ENCODE measurements at regions not wholly inside any gene's neighbourhood (a gene's known extent, or its start where the extent isn't known, plus 50 kb on each side); places are given as distances from the start of the nearest gene placed in this dataset.

DNA sequence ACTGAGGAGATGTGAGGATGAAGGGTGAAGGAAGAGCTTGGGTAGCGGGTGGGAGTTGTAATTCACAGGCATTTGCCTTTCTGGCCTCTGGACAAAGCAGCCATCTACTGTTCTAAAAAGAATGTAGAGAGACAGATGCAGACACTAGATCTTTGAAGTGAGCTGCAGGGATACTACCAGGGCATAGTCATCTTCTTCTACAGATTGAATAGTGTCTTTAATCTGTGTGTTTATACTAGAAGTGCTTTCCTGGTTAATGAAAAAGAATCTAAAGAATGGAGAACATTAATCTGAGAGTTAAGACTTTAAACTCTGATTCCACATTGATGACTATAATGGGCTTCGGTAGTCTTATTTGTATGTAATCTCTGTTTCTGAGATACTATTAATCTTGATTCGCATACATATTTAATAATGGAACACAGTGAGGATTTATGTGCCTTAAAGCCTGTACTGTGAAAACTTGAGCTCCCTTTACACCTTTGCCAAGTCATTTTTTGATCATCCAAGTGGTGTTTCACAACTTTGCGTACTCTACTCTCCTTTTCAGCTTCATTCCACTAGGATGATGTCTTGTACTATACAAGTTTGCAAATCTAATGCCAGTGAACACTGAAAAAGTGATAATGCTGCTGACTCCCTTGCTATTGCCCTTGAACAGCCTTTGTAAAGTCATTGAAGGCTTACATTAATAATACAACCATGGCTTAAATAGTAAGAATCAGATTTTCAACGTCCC, 2199.4 kb upstream of the PCDH20 start:
- DNase-seq (ENCODE audit: extremely low spot score) = no peak
- CTCF ChIA-PET = interaction anchor here (2.0 kb wide), 1 partner anchor 11 kb away, joined by 9 read pairs; no protein-coding TSS in a partner anchor
- POLR2A ChIA-PET = no interaction called here

DNA sequence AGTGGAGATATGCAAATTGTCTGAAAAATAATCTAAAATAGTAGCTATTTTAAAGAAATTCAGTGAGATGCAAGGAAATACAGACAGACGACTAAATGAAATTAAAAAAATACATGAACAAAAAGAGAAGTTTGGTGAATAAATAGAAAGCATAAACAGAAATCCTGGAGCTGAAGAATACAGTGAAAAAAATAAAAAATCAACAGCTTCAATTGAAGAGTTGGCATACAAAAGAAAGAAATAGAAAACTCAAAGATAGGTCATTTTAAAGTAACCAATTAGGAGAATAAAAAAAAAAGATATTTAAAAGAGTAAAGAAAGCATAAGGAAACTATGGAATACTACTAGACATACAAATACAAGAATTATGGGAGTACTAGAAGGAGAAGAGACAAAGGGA, 2191.5 kb upstream of the PCDH20 start:
- ChIA-PET CTCF (no interaction called here), POLR2A (no interaction called here)
- DNase-seq (ENCODE audit: extremely low spot score) = no peak
- TF ChIP-seq, protein P1, sequence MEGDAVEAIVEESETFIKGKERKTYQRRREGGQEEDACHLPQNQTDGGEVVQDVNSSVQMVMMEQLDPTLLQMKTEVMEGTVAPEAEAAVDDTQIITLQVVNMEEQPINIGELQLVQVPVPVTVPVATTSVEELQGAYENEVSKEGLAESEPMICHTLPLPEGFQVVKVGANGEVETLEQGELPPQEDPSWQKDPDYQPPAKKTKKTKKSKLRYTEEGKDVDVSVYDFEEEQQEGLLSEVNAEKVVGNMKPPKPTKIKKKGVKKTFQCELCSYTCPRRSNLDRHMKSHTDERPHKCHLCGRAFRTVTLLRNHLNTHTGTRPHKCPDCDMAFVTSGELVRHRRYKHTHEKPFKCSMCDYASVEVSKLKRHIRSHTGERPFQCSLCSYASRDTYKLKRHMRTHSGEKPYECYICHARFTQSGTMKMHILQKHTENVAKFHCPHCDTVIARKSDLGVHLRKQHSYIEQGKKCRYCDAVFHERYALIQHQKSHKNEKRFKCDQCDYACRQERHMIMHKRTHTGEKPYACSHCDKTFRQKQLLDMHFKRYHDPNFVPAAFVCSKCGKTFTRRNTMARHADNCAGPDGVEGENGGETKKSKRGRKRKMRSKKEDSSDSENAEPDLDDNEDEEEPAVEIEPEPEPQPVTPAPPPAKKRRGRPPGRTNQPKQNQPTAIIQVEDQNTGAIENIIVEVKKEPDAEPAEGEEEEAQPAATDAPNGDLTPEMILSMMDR (IDR thresholded peaks at IDR 0.05; ENCODE audit: control extremely low read depth, extremely low read depth, low read depth, missing control alignments) = no peak

More for the DNA sequence above, 2199.4 kb upstream of the PCDH20 start:
- TF ChIP-seq, protein P1 (IDR thresholded peaks at IDR 0.05; ENCODE audit: control extremely low read depth, extremely low read depth, low read depth, missing control alignments) = no peak

DNA sequence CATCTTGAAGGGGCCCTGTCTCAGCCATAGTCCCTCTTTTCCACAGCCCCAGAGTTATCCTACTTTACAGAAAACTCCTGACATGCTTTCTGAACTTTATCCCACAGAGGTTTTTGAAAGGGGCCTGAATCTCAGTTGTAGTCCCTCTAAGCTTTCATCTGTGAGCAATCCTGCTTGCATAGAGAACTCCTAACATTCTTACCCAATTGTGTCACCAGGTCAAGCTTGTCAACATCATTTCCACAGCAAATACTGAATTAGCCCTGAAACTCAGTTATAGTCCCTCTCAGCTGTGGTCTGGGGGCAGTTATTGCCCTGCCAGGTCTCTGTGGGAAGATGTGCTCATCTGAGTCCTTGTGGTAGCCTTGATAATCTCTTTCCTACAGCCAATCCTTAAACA, 2190.3 kb upstream of the PCDH20 start:
- ChIA-PET POLR2A (no interaction called here), CTCF (interaction anchor here (1.0 kb wide), 1 partner anchor 10 kb away, joined by 3 read pairs; no protein-coding TSS in a partner anchor)
- TF ChIP-seq, protein P1 (IDR thresholded peaks at IDR 0.05; ENCODE audit: control extremely low read depth, extremely low read depth, low read depth, missing control alignments) = no peak
- DNase-seq (ENCODE audit: extremely low spot score) = no peak

DNA sequence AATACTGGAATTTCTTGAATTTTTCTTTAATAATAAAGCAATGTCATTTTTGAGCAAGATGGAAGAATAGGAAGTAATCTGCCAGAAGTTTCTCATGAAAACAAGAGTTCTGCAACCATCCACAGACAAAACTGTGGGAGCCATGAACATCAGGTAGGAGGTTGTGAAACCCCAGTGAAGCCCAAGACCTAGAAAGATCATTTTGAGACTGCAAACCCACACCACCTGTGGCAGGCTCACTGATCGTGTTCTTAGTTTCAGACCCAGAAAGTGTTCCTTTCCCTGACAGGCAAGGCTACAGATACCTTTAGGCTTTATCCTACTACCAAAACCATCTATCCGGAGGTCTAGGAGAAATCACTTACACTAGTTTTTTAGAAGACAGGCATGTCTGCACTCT, 2189.8 kb upstream of the PCDH20 start:
- ChIA-PET CTCF (interaction anchor here (1.0 kb wide), 1 partner anchor 10 kb away, joined by 3 read pairs; no protein-coding TSS in a partner anchor), POLR2A (no interaction called here)
- TF ChIP-seq, protein P1 (IDR thresholded peaks at IDR 0.05; ENCODE audit: control extremely low read depth, extremely low read depth, low read depth, missing control alignments) = no peak
- no peak for DNase-seq (ENCODE audit: extremely low spot score)

DNA sequence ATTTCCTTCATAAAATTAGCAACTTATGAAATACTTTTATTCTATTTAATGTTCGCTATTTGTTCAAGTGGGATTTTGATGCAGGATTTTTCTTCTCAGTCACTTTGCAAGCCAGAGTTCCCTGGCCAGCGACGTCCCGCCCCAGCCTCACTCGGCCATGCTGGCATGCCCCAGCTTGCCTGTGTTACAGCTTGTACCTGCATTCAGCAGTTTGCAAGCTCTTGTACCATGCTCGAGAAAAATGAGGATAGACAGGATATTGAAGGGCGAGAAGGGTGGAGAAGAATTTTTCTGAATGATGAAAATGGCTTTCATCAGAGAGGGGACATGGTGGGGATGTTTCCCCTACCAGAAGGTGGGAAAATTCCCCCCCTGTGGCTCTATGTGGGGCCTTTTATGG, 2180.2 kb upstream of the PCDH20 start:
- TF ChIP-seq, protein P1 (IDR thresholded peaks at IDR 0.05; ENCODE audit: control extremely low read depth, extremely low read depth, low read depth, missing control alignments) = no peak
- DNase-seq (ENCODE audit: extremely low spot score) = no peak
- CTCF ChIA-PET = interaction anchor here (1.2 kb wide), 1 partner anchor 10 kb away, joined by 3 read pairs; no protein-coding TSS in a partner anchor
- POLR2A ChIA-PET = no interaction called here

DNA sequence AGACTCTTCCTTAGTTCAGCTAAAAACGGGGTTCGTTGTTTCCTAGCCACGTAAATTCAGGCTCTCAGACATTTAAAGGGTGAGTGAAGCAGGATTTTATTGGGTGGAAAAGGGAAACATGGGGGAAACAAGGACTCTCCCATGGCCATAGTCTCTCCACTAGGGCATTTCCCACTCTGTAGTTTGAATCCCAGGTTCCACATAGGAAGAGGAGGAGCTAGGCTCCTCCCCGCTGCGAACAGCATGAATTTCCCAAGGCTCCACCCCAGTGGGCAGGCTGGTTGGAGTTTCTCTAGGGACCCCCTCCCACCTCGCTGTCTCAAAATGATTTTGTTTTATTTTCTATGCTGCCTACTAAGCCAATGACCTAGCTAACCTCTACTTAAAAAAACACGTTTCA, 2170.8 kb upstream of the PCDH20 start:
- ChIA-PET CTCF (interaction anchor here (2.4 kb wide), 1 partner anchor 11 kb away, joined by 8 read pairs; no protein-coding TSS in a partner anchor), POLR2A (no interaction called here)
- no peak for DNase-seq (ENCODE audit: extremely low spot score)
- TF ChIP-seq, protein P1 (IDR thresholded peaks at IDR 0.05; ENCODE audit: control extremely low read depth, extremely low read depth, low read depth, missing control alignments) = no peak
